ENCODE measurements at regions not wholly inside any gene's neighbourhood (a gene's known extent, or its start where the extent isn't known, plus 50 kb on each side); places are given as distances from the start of the nearest gene placed in this dataset.
"Not testable (repeated sequence)": the region's sequence is repeated elsewhere in the genome, so short reads cannot be mapped to it uniquely, and the experiment has no call there.

- Mint-ChIP-seq H3K36me3 (no peaks in the 10 kb centered on the region), H3K4me3 (no peak overlapping the region), H3K9me3 (no peaks in the 10 kb centered on the region), H3K4me1 (no peaks in the 10 kb centered on the region), H3K27ac (no peak overlapping the region), H3K27me3 (no peaks in the 10 kb centered on the region)
- ATAC-seq (ENCODE audit: low read depth) (no peak), DNase-seq (no peak)
- POLR2A ChIA-PET, result no interaction called here
These were observed 1428.6 kb downstream of the ZPLD1 start for GRCh38 chr3:103863381-103863780.

GRCh38 chr3:103866113-103866512 lies 1431.3 kb downstream of the ZPLD1 start:
- Mint-ChIP-seq H3K27me3 (no peaks in the 10 kb centered on the region), H3K27ac (no peak overlapping the region), H3K36me3 (no peaks in the 10 kb centered on the region), H3K4me1 (no peaks in the 10 kb centered on the region), H3K9me3 (no peaks in the 10 kb centered on the region), H3K4me3 (no peak overlapping the region)
- ATAC-seq (ENCODE audit: low read depth) (no peak), DNase-seq (no peak)
- POLR2A ChIA-PET, result no interaction called here

GRCh38 chr3:103873021-103873420 lies 1438.2 kb downstream of the ZPLD1 start:
- no peak for DNase-seq
- Mint-ChIP-seq H3K4me3 (no peak overlapping the region), H3K9me3 (no peaks in the 10 kb centered on the region), H3K36me3 (no peaks in the 10 kb centered on the region), H3K4me1 (no peaks in the 10 kb centered on the region), H3K27me3 (no peaks in the 10 kb centered on the region), H3K27ac (no peak overlapping the region)
- POLR2A ChIA-PET, result no interaction called here
- no peak for ATAC-seq (ENCODE audit: low read depth)

- no peaks in the 10 kb centered on the region for H3K9me3 Mint-ChIP-seq
- no peaks in the 10 kb centered on the region for H3K36me3 Mint-ChIP-seq
- no peak for ATAC-seq (ENCODE audit: low read depth)
- no peak for DNase-seq
- H3K4me1 Mint-ChIP-seq, result no peaks in the 10 kb centered on the region
- no peaks in the 10 kb centered on the region for H3K27me3 Mint-ChIP-seq
- no peak overlapping the region for H3K27ac Mint-ChIP-seq
- POLR2A ChIA-PET, result no interaction called here
- H3K4me3 Mint-ChIP-seq, result no peak overlapping the region
These were observed 1439.2 kb downstream of the ZPLD1 start for GRCh38 chr3:103873897-103874545.

- H3K4me1 Mint-ChIP-seq; H3K36me3 Mint-ChIP-seq; DNase-seq; H3K4me3 Mint-ChIP-seq; ATAC-seq (ENCODE audit: low read depth); H3K27me3 Mint-ChIP-seq; H3K27ac Mint-ChIP-seq; H3K9me3 Mint-ChIP-seq; POLR2A ChIA-PET: not testable (repeated sequence)
These were observed 1447.0 kb downstream of the ZPLD1 start for GRCh38 chr3:103881809-103882208.

- ATAC-seq (ENCODE audit: low read depth) (no peak), DNase-seq (no peak)
- POLR2A ChIA-PET, result no interaction called here
- Mint-ChIP-seq H3K9me3 (no peaks in the 10 kb centered on the region), H3K27me3 (no peaks in the 10 kb centered on the region), H3K27ac (no peak overlapping the region), H3K36me3 (no peaks in the 10 kb centered on the region), H3K4me3 (no peak overlapping the region), H3K4me1 (no peaks in the 10 kb centered on the region)
These were observed 1454.9 kb downstream of the ZPLD1 start for GRCh38 chr3:103889675-103890074.

- Mint-ChIP-seq H3K27me3 (no peaks in the 10 kb centered on the region), H3K4me3 (no peak overlapping the region), H3K27ac (no peak overlapping the region), H3K9me3 (no peaks in the 10 kb centered on the region), H3K36me3 (no peaks in the 10 kb centered on the region), H3K4me1 (no peaks in the 10 kb centered on the region)
- no peak for DNase-seq
- no peak for ATAC-seq (ENCODE audit: low read depth)
- POLR2A ChIA-PET, result no interaction called here
These were observed 1459.5 kb downstream of the ZPLD1 start for GRCh38 chr3:103894162-103894822.

- H3K27ac Mint-ChIP-seq, result no peak overlapping the region
- H3K4me3 Mint-ChIP-seq, result no peak overlapping the region
- DNase-seq (no peak), ATAC-seq (ENCODE audit: low read depth) (no peak)
- no peaks in the 10 kb centered on the region for H3K36me3 Mint-ChIP-seq
- no peaks in the 10 kb centered on the region for H3K4me1 Mint-ChIP-seq
- H3K27me3 Mint-ChIP-seq, result no peaks in the 10 kb centered on the region
- H3K9me3 Mint-ChIP-seq, result no peaks in the 10 kb centered on the region
- POLR2A ChIA-PET, result no interaction called here
These were observed 1464.5 kb downstream of the ZPLD1 start for GRCh38 chr3:103899328-103899727.

GRCh38 chr3:103904991-103905390 lies 1461.7 kb upstream of the ALCAM start:
- no peak overlapping the region for H3K4me3 Mint-ChIP-seq
- no peaks in the 10 kb centered on the region for H3K9me3 Mint-ChIP-seq
- H3K36me3 Mint-ChIP-seq, result no peaks in the 10 kb centered on the region
- DNase-seq, result no peak
- no peaks in the 10 kb centered on the region for H3K27me3 Mint-ChIP-seq
- POLR2A ChIA-PET, result no interaction called here
- no peaks in the 10 kb centered on the region for H3K4me1 Mint-ChIP-seq
- ATAC-seq (ENCODE audit: low read depth), result no peak
- H3K27ac Mint-ChIP-seq, result no peak overlapping the region

- H3K36me3 Mint-ChIP-seq, result no peaks in the 10 kb centered on the region
- ATAC-seq (ENCODE audit: low read depth) (no peak), DNase-seq (no peak)
- POLR2A ChIA-PET, result no interaction called here
- H3K9me3 Mint-ChIP-seq, result no peaks in the 10 kb centered on the region
- H3K4me3 Mint-ChIP-seq, result no peak overlapping the region
- no peak overlapping the region for H3K27ac Mint-ChIP-seq
- H3K4me1 Mint-ChIP-seq, result no peaks in the 10 kb centered on the region
- no peaks in the 10 kb centered on the region for H3K27me3 Mint-ChIP-seq
These were observed 1460.4 kb upstream of the ALCAM start for GRCh38 chr3:103906304-103906703.

- H3K27me3 Mint-ChIP-seq, result no peaks in the 10 kb centered on the region
- no peaks in the 10 kb centered on the region for H3K4me1 Mint-ChIP-seq
- H3K9me3 Mint-ChIP-seq, result no peaks in the 10 kb centered on the region
- H3K36me3 Mint-ChIP-seq, result no peaks in the 10 kb centered on the region
- POLR2A ChIA-PET, result no interaction called here
- no peak overlapping the region for H3K27ac Mint-ChIP-seq
- H3K4me3 Mint-ChIP-seq, result no peak overlapping the region
- ATAC-seq (ENCODE audit: low read depth) (no peak), DNase-seq (no peak)
These were observed 1459.9 kb upstream of the ALCAM start for GRCh38 chr3:103906808-103907207.

GRCh38 chr3:103907567-103907966 lies 1459.1 kb upstream of the ALCAM start:
- no peak for DNase-seq
- H3K4me1 Mint-ChIP-seq, result no peaks in the 10 kb centered on the region

GRCh38 chr3:103909395-103909794 lies 1457.3 kb upstream of the ALCAM start:
- Mint-ChIP-seq H3K27ac (no peak overlapping the region), H3K4me1 (no peaks in the 10 kb centered on the region), H3K36me3 (no peaks in the 10 kb centered on the region), H3K4me3 (no peak overlapping the region), H3K27me3 (no peaks in the 10 kb centered on the region), H3K9me3 (no peaks in the 10 kb centered on the region)
- POLR2A ChIA-PET, result no interaction called here
- ATAC-seq (ENCODE audit: low read depth) (no peak), DNase-seq (no peak)

More at GRCh38 chr3:103907567-103907966, 1459.1 kb upstream of the ALCAM start:
- H3K27me3 Mint-ChIP-seq, result no peaks in the 10 kb centered on the region
- H3K9me3 Mint-ChIP-seq, result no peaks in the 10 kb centered on the region
- ATAC-seq (ENCODE audit: low read depth), result no peak
- no peaks in the 10 kb centered on the region for H3K36me3 Mint-ChIP-seq
- H3K27ac Mint-ChIP-seq, result no peak overlapping the region
- POLR2A ChIA-PET, result no interaction called here
- no peak overlapping the region for H3K4me3 Mint-ChIP-seq

GRCh38 chr3:103918336-103918735 lies 1448.4 kb upstream of the ALCAM start:
- POLR2A ChIA-PET, result no interaction called here
- ATAC-seq (ENCODE audit: low read depth) (no peak), DNase-seq (no peak)
- Mint-ChIP-seq H3K27me3 (no peaks in the 10 kb centered on the region), H3K9me3 (no peaks in the 10 kb centered on the region), H3K27ac (no peak overlapping the region), H3K36me3 (no peaks in the 10 kb centered on the region), H3K4me3 (no peak overlapping the region), H3K4me1 (no peaks in the 10 kb centered on the region)

All from activated naive CD8-positive, alpha-beta T cell treated with anti-CD3 and anti-CD28 coated beads, Interleukin-2, amount 10 ng/mL, durations not matched to agents 7 days and 5 days (primary cell).